Omental fat pad (tissue), 3 donors: ENCODE measurements at regions not wholly inside any gene's neighbourhood (a gene's known extent, or its start where the extent isn't known, plus 50 kb on each side); places are given as distances from the start of the nearest gene placed in this dataset.

ENCODE experiments used
- ATAC-seq: fragments of 150-250 bp; one replicate; pipeline ENCODE4 v1.9.1; 2016; ENCODE audit warnings: mild to moderate bottlenecking, moderate library complexity; ENCODE audit not compliant: low FRiP score
- DNase-seq: peaks from one replicate; pipeline ENCODE4 v3.0.0-alpha.2; 2019; ENCODE audit warnings: low spot score
- CTCF ChIP-seq, 3 donors: fragments of 450-650 bp; IDR thresholded peaks; one replicate each; pipeline ENCODE4 v1.5.1; 2016 to 2017; ENCODE audit warnings: antibody characterized with exemption in 3 of 3, mild to moderate bottlenecking in 3 of 3, moderate library complexity in 2 of 3

- DNase-seq (no peak), ATAC-seq (no peak)
- no peak for TF ChIP-seq CTCF (IDR thresholded peaks at IDR 0.05)
Measured at GRCh38 chr5:67619235-67619634, 422.6 kb upstream of the CD180 start.

- no peak for TF ChIP-seq CTCF (IDR thresholded peaks at IDR 0.05)
- DNase-seq = no peak
Measured at GRCh38 chr5:67617051-67617450, 420.5 kb upstream of the CD180 start.

GRCh38 chr5:67612961-67613360 is 416.4 kb upstream of the CD180 start:
- no peak for ATAC-seq

More at GRCh38 chr5:67617051-67617450, 420.5 kb upstream of the CD180 start:
- ATAC-seq = no peak

GRCh38 chr5:67610186-67610912 is 413.8 kb upstream of the CD180 start:
- no peak for TF ChIP-seq CTCF (IDR thresholded peaks at IDR 0.05)
- DNase-seq = no peak
- no peak for ATAC-seq

More at GRCh38 chr5:67612961-67613360, 416.4 kb upstream of the CD180 start:
- TF ChIP-seq CTCF (IDR thresholded peaks at IDR 0.05) = no peak
- no peak for DNase-seq

GRCh38 chr5:67607958-67608357 is 411.4 kb upstream of the CD180 start:
- no peak for DNase-seq
- no peak for TF ChIP-seq CTCF (IDR thresholded peaks at IDR 0.05)
- no peak for ATAC-seq

- DNase-seq = no peak
- no peak for TF ChIP-seq CTCF (IDR thresholded peaks at IDR 0.05)
- ATAC-seq = no peak
Measured at GRCh38 chr5:67606586-67606947, 410.0 kb upstream of the CD180 start.
